Astrocyte of the spinal cord (primary cell): ENCODE measurements at regions not wholly inside any gene's neighbourhood (a gene's known extent, or its start where the extent isn't known, plus 50 kb on each side); places are given as distances from the start of the nearest gene placed in this dataset.

Experiments used
- DNase-seq: peaks from one replicate; pipeline ENCODE4 v3.0.0; 2011; ENCODE audit warnings: low read depth, low spot score
- H3K4me3 ChIP-seq: 2 replicates; pipeline ENCODE4 v1.5.1; 2011; ENCODE audit warnings: low read depth, mild to moderate bottlenecking, low read length, moderate library complexity
- CTCF ChIP-seq: IDR thresholded peaks from 2 replicates; pipeline ENCODE4 v1.5.1; 2012; ENCODE audit warnings: low read depth, mild to moderate bottlenecking, low read length, inconsistent platforms
- in situ Hi-C: cut with HindIII; loops from 2 replicates; pipeline ENCODE4 v1.10.0; 2017; ENCODE audit warnings: low sequenced_read_pairs

GRCh38 chr10:128712661-128713400 is 586.6 kb upstream of the MKI67 start:
- H3K4me3 ChIP-seq: no peak overlapping the region
- no peak for DNase-seq
- in situ Hi-C loops: no loop called here
- TF ChIP-seq CTCF: no peak

GRCh38 chr10:128713471-128713870 is 587.2 kb upstream of the MKI67 start:
- H3K4me3 ChIP-seq: no peak overlapping the region
- in situ Hi-C loops: no loop called here
- no peak for TF ChIP-seq CTCF
- no peak for DNase-seq

GRCh38 chr10:128713874-128714570 is 587.8 kb upstream of the MKI67 start:
- H3K4me3 ChIP-seq: no peak overlapping the region
- no peak for TF ChIP-seq CTCF
- in situ Hi-C loops: no loop called here
- DNase-seq: no peak

- no peak for TF ChIP-seq CTCF
- H3K4me3 ChIP-seq: no peak overlapping the region
- in situ Hi-C loops: no loop called here
- no peak for DNase-seq
Observed at GRCh38 chr10:128714644-128715415, 588.6 kb upstream of the MKI67 start.

GRCh38 chr10:128716181-128716580 is 590.0 kb upstream of the MKI67 start:
- in situ Hi-C loops: no loop called here
- TF ChIP-seq CTCF: no peak
- DNase-seq: no peak
- no peak overlapping the region for H3K4me3 ChIP-seq

- TF ChIP-seq CTCF: no peak
- no peak overlapping the region for H3K4me3 ChIP-seq
- in situ Hi-C loops: no loop called here
- DNase-seq: no peak
Observed at GRCh38 chr10:128721963-128722445, 595.8 kb upstream of the MKI67 start.
